GM23338 (cell line): ENCODE measurements at regions not wholly inside any gene's neighbourhood (a gene's known extent, or its start where the extent isn't known, plus 50 kb on each side); places are given as distances from the start of the nearest gene placed in this dataset.

ENCODE experiments used
- ATAC-seq: fragments of 200-7000 bp; cut with Tn5 transposase; 3 replicates; pipeline ENCODE4 v1.9.1; 2020
- DNase-seq: peaks from one replicate; pipeline ENCODE4 v3.0.0-alpha.2; 2015; ENCODE audit warnings: low spot score
- H2AFZ ChIP-seq: fragments of 200-600 bp; sonication (generic); 2 replicates; pipeline ENCODE4 v1.8.0; 2016; ENCODE audit warnings: antibody characterized with exemption, mild to moderate bottlenecking, moderate library complexity
- H3F3A ChIP-seq: fragments of 200-600 bp; sonication (generic); replicated peaks from 2 replicates; pipeline ENCODE4 v1.8.0; 2017; ENCODE audit warnings: antibody characterized with exemption, mixed run types, low read depth
- H3K27ac ChIP-seq: fragments of 200-600 bp; sonication (generic); 2 replicates; pipeline ENCODE4 v1.6.1; 2016; ENCODE audit warnings: low read depth
- H3K27me3 ChIP-seq: fragments of 200-600 bp; sonication (generic); 2 replicates; pipeline ENCODE4 v1.8.0; 2016; ENCODE audit warnings: mild to moderate bottlenecking, mixed run types, moderate library complexity; ENCODE audit not compliant: insufficient read depth
- H3K36me3 ChIP-seq: fragments of 200-600 bp; sonication (generic); 2 replicates; pipeline ENCODE4 v1.8.0; 2016; ENCODE audit warnings: mild to moderate bottlenecking; ENCODE audit not compliant: insufficient read depth
- H3K4me1 ChIP-seq: fragments of 200-600 bp; sonication (generic); 2 replicates; pipeline ENCODE4 v1.8.0; 2016; ENCODE audit warnings: mild to moderate bottlenecking, moderate library complexity; ENCODE audit not compliant: insufficient read depth
- H3K4me2 ChIP-seq: fragments of 200-600 bp; sonication (generic); 2 replicates; pipeline ENCODE4 v1.7.1; 2017; ENCODE audit warnings: mixed run types
- H3K4me3 ChIP-seq: fragments of 200-600 bp; sonication (generic); 2 replicates; pipeline ENCODE4 v1.6.1; 2016; ENCODE audit warnings: mixed run types
- H3K79me2 ChIP-seq: fragments of 200-600 bp; sonication (generic); replicated peaks from 2 replicates; pipeline ENCODE4 v1.8.0; 2017; ENCODE audit warnings: mild to moderate bottlenecking; ENCODE audit not compliant: insufficient read depth
- H3K9me2 ChIP-seq: fragments of 200-600 bp; sonication (generic); 2 replicates; pipeline ENCODE4 v1.8.0; 2017; ENCODE audit not compliant: insufficient read depth
- H4K20me1 ChIP-seq: fragments of 200-600 bp; sonication (generic); replicated peaks from 2 replicates; pipeline ENCODE4 v1.8.0; 2017; ENCODE audit warnings: mild to moderate bottlenecking; ENCODE audit not compliant: insufficient read depth
- H3K27ac Mint-ChIP-seq: 2 replicates; pipeline ENCODE4 v1.8.0; 2020; ENCODE audit warnings: inconsistent platforms, mild to moderate bottlenecking, moderate library complexity, mixed read lengths
- H3K27me3 Mint-ChIP-seq: 3 replicates; pipeline ENCODE4 v1.8.0; 2022; ENCODE audit warnings: low read depth, mild to moderate bottlenecking, moderate library complexity, mixed read lengths, inconsistent platforms; ENCODE audit not compliant: insufficient read depth, poor library complexity
- H3K36me3 Mint-ChIP-seq: 3 replicates; pipeline ENCODE4 v1.8.0; 2021; ENCODE audit warnings: low read depth, mild to moderate bottlenecking, inconsistent platforms, moderate library complexity, mixed read lengths
- H3K4me1 Mint-ChIP-seq: 3 replicates; pipeline ENCODE4 v1.8.0; 2020; ENCODE audit warnings: mild to moderate bottlenecking, inconsistent platforms, mixed read lengths
- H3K4me3 Mint-ChIP-seq: 3 replicates; pipeline ENCODE4 v1.8.0; 2021; ENCODE audit warnings: moderate library complexity, mild to moderate bottlenecking, inconsistent platforms, mixed read lengths
- H3K9me3 Mint-ChIP-seq: 3 replicates; pipeline ENCODE4 v1.8.0; 2020; ENCODE audit warnings: moderate library complexity, mild to moderate bottlenecking, inconsistent platforms, mixed read lengths
- CTCF ChIP-seq, 2 experiments: fragments of 200-600 bp in 1 of 2; sonication (generic) in 1 of 2; conservative IDR thresholded peaks; 2 replicates each; pipeline versions ENCODE4 v1.5.1 to v1.6.1; 2016 to 2017; ENCODE audit warnings: antibody characterized with exemption in 2 of 2, low read depth in 2 of 2, mild to moderate bottlenecking in 2 of 2, moderate library complexity in 1 of 2
- ETS1 ChIP-seq: IDR thresholded peaks from 2 replicates; pipeline ENCODE4 v1.6.1; 2016; ENCODE audit warnings: antibody characterized with exemption
- EZH2 ChIP-seq: fragments of 200-600 bp; sonication (generic); IDR thresholded peaks from one replicate; pipeline ENCODE4 v1.8.0; 2017; ENCODE audit warnings: antibody characterized with exemption, mild to moderate bottlenecking, low read depth; ENCODE audit not compliant: unreplicated experiment
- NANOG ChIP-seq: IDR thresholded peaks from 2 replicates; pipeline ENCODE4 v1.6.1; 2016; ENCODE audit warnings: antibody characterized with exemption, borderline replicate concordance
- STAT1 ChIP-seq: IDR thresholded peaks from one replicate; pipeline ENCODE4 v1.6.1; 2016; ENCODE audit warnings: antibody characterized with exemption; ENCODE audit not compliant: unreplicated experiment
- ZNF114 ChIP-seq: fragments of 250-450 bp; sonication (Bioruptor Pico); IDR thresholded peaks from 2 replicates; pipeline ENCODE4 v1.5.0; 2020; ENCODE audit warnings: mild to moderate bottlenecking, moderate library complexity
- ZNF331 ChIP-seq: fragments of 250-450 bp; sonication (Bioruptor Pico); IDR thresholded peaks from 2 replicates; pipeline ENCODE4 v1.5.0; 2020; ENCODE audit warnings: low read depth, mild to moderate bottlenecking, moderate library complexity
- ZNF462 ChIP-seq: fragments of 250-450 bp; sonication (Bioruptor Pico); IDR thresholded peaks from 2 replicates; pipeline ENCODE4 v1.5.0; 2020; ENCODE audit warnings: mild to moderate bottlenecking, moderate library complexity

GRCh38 chr2:131417886-131418285 is 53.9 kb upstream of the RAB6D start (continued):
- TF ChIP-seq ZNF462, result no peak
- TF ChIP-seq EZH2, result no peak
- TF ChIP-seq ZNF114 (CRISPR knock-in tag), result no peak
- no peak for TF ChIP-seq CTCF (conservative IDR thresholded peaks at IDR 0.05; ENCODE audit: low read depth in 2 of 2)
- TF ChIP-seq ETS1, result no peak
- TF ChIP-seq ZNF331 (CRISPR knock-in tag), result no peak
- no peak for TF ChIP-seq NANOG

GRCh38 chr2:131413785-131414184 is 49.8 kb upstream of the RAB6D start:
- Mint-ChIP-seq H3K4me1 (no peaks in the 10 kb centered on the region; the same call in 2 of the 3 replicates), H3K36me3 (no peaks in the 10 kb centered on the region), H3K9me3 (no peaks in the 10 kb centered on the region), H3K27ac (no peak overlapping the region), H3K27me3 (no peaks in the 10 kb centered on the region), H3K4me3 (no peak overlapping the region)
- no peak overlapping the region for H3K27ac ChIP-seq
- H3K4me2 ChIP-seq, result no peak overlapping the region
- DNase-seq (no peak), ATAC-seq (no peak)
- H4K20me1 ChIP-seq, result no peaks in the 10 kb centered on the region
- H3K27me3 ChIP-seq, result no peaks in the 10 kb centered on the region; the same call in 1 of the 2 replicates
- no peak overlapping the region for H2AFZ ChIP-seq
- H3K79me2 ChIP-seq, result no peaks in the 10 kb centered on the region
- H3K9me2 ChIP-seq, result 0 out of 2 replicates have a peak, but pooled peaks cover 2% of the 10 kb centered on the region
- H3F3A ChIP-seq, result no peaks in the 10 kb centered on the region
- H3K4me1 ChIP-seq, result no peaks in the 10 kb centered on the region
- H3K36me3 ChIP-seq, result no peaks in the 10 kb centered on the region
- no peak overlapping the region for H3K4me3 ChIP-seq
- TF ChIP-seq STAT1 (no peak), ETS1 (no peak), ZNF331 (CRISPR knock-in tag) (no peak)
